Astrocyte (in vitro differentiated cells and primary cell): ENCODE measurements at regions not wholly inside any gene's neighbourhood (a gene's known extent, or its start where the extent isn't known, plus 50 kb on each side); places are given as distances from the start of the nearest gene placed in this dataset.

ENCODE experiments used
- DNase-seq: peaks from one replicate; pipeline ENCODE4 v3.0.0-alpha.2; 2010; ENCODE audit warnings: low read depth
- FAIRE-seq: peaks from 2 replicates; lab custom pipeline; 2011; peaks lifted over from hg19 to GRCh38; lab: Jason Lieb, UNC
- H2AFZ ChIP-seq: 2 replicates; pipeline ENCODE4 v1.6.0; 2012; ENCODE audit warnings: low read depth, low read length, inconsistent platforms
- H3K27ac ChIP-seq: 2 replicates; pipeline ENCODE4 v1.5.1; 2011; ENCODE audit warnings: low read depth, low read length, inconsistent platforms
- H3K27me3 ChIP-seq: 2 replicates; pipeline ENCODE4 v1.6.0; 2011; ENCODE audit warnings: low read length, inconsistent platforms; ENCODE audit not compliant: insufficient read depth
- H3K36me3 ChIP-seq: 2 replicates; pipeline ENCODE4 v1.5.1; 2011; ENCODE audit warnings: low read length, inconsistent platforms; ENCODE audit not compliant: insufficient read depth
- H3K4me1 ChIP-seq: 2 replicates; pipeline ENCODE4 v1.5.1; 2011; ENCODE audit warnings: low read length, inconsistent platforms; ENCODE audit not compliant: insufficient read depth
- H3K4me2 ChIP-seq: 2 replicates; pipeline ENCODE4 v1.6.0; 2012; ENCODE audit warnings: low read length, inconsistent platforms
- H3K4me3 ChIP-seq: 2 replicates; pipeline ENCODE4 v1.5.1; 2011; ENCODE audit warnings: low read depth, mild to moderate bottlenecking, low read length, inconsistent platforms; ENCODE audit not compliant: insufficient read depth
- H3K79me2 ChIP-seq: 2 replicates; pipeline ENCODE4 v1.6.0; 2012; ENCODE audit warnings: mild to moderate bottlenecking, low read length, inconsistent platforms; ENCODE audit not compliant: insufficient read depth
- H3K9ac ChIP-seq: 2 replicates; pipeline ENCODE4 v1.6.0; 2012; ENCODE audit warnings: mild to moderate bottlenecking, low read length, inconsistent platforms
- H3K9me3 ChIP-seq: 2 replicates; pipeline ENCODE4 v1.5.1; 2012; ENCODE audit warnings: low read depth, mild to moderate bottlenecking, low read length, inconsistent platforms; ENCODE audit not compliant: insufficient read depth
- H4K20me1 ChIP-seq: 2 replicates; pipeline ENCODE4 v1.6.0; 2012; ENCODE audit warnings: low read length, inconsistent platforms; ENCODE audit not compliant: insufficient read depth
- H3K27ac Mint-ChIP-seq: one replicate; pipeline ENCODE4 v1.8.0; 2021; ENCODE audit warnings: mild to moderate bottlenecking, mixed read lengths; ENCODE audit not compliant: unreplicated experiment
- H3K27me3 Mint-ChIP-seq: one replicate; pipeline ENCODE4 v1.8.0; 2021; ENCODE audit warnings: low read depth, mixed read lengths; ENCODE audit not compliant: unreplicated experiment
- H3K36me3 Mint-ChIP-seq: one replicate; pipeline ENCODE4 v1.8.0; 2021; ENCODE audit warnings: low read depth, mixed read lengths; ENCODE audit not compliant: unreplicated experiment
- H3K4me1 Mint-ChIP-seq: one replicate; pipeline ENCODE4 v1.8.0; 2021; ENCODE audit warnings: low read depth, mixed read lengths; ENCODE audit not compliant: unreplicated experiment
- H3K4me3 Mint-ChIP-seq: one replicate; pipeline ENCODE4 v1.8.0; 2021; ENCODE audit warnings: mild to moderate bottlenecking, moderate library complexity, mixed read lengths; ENCODE audit not compliant: unreplicated experiment
- H3K9me3 Mint-ChIP-seq: one replicate; pipeline ENCODE4 v1.8.0; 2021; ENCODE audit warnings: mild to moderate bottlenecking, mixed read lengths; ENCODE audit not compliant: unreplicated experiment
- CTCF ChIP-seq: IDR thresholded peaks from 2 replicates; pipeline ENCODE4 v1.5.1; 2011; ENCODE audit warnings: low read depth, mild to moderate bottlenecking, inconsistent platforms, low read length, moderate library complexity; ENCODE audit not compliant: insufficient read depth
- EZH2 ChIP-seq: IDR thresholded peaks from 2 replicates; pipeline ENCODE4 v1.6.1; 2012; ENCODE audit warnings: mild to moderate bottlenecking, low read length, inconsistent platforms; ENCODE audit not compliant: insufficient read depth

GRCh38 chr19:30795727-30796126, 423.5 kb downstream of the ZNF536 start:
- no peaks in the 10 kb centered on the region for H3K36me3 ChIP-seq
- no peak overlapping the region for H2AFZ ChIP-seq
- H4K20me1 ChIP-seq: no peaks in the 10 kb centered on the region
- no peak overlapping the region for H3K4me3 ChIP-seq
- TF ChIP-seq CTCF (no peak), EZH2 (no peak)
- no peaks in the 10 kb centered on the region for H3K4me1 ChIP-seq
- H3K27me3 ChIP-seq: peaks cover 2% of the 10 kb centered on the region
- H3K27ac ChIP-seq: no peak overlapping the region
- H3K9me3 ChIP-seq: no peaks in the 10 kb centered on the region
- Mint-ChIP-seq H3K9me3 (peaks cover 2% of the 10 kb centered on the region), H3K36me3 (no peaks in the 10 kb centered on the region), H3K27ac (no peak overlapping the region), H3K4me3 (no peak overlapping the region), H3K27me3 (peaks cover 39% of the 10 kb centered on the region), H3K4me1 (no peaks in the 10 kb centered on the region)
- no peak overlapping the region for H3K4me2 ChIP-seq
- H3K79me2 ChIP-seq: no peaks in the 10 kb centered on the region
- H3K9ac ChIP-seq: no peak overlapping the region
- no peak for DNase-seq
- no peak for FAIRE-seq

- no peak overlapping the region for H3K4me3 ChIP-seq
- H3K27me3 ChIP-seq: no peaks in the 10 kb centered on the region
- no peak overlapping the region for H2AFZ ChIP-seq
- H3K79me2 ChIP-seq: no peaks in the 10 kb centered on the region
- no peak overlapping the region for H3K27ac Mint-ChIP-seq
- H3K4me1 ChIP-seq: no peaks in the 10 kb centered on the region
- no peak overlapping the region for H3K9ac ChIP-seq
- no peak for FAIRE-seq
- H3K36me3 ChIP-seq: no peaks in the 10 kb centered on the region
- no peak overlapping the region for H3K4me2 ChIP-seq
- no peaks in the 10 kb centered on the region for H3K36me3 Mint-ChIP-seq
- no peaks in the 10 kb centered on the region for H3K9me3 ChIP-seq
- TF ChIP-seq EZH2 (no peak), CTCF (no peak)
- no peak overlapping the region for H3K4me3 Mint-ChIP-seq
- H3K27me3 Mint-ChIP-seq: peaks cover 24% of the 10 kb centered on the region
- H3K9me3 Mint-ChIP-seq: peaks cover 5% of the 10 kb centered on the region
- H3K4me1 Mint-ChIP-seq: no peaks in the 10 kb centered on the region
- no peak for DNase-seq
- no peaks in the 10 kb centered on the region for H4K20me1 ChIP-seq
- no peak overlapping the region for H3K27ac ChIP-seq
These were observed 420.6 kb downstream of the ZNF536 start for GRCh38 chr19:30792561-30793505.

GRCh38 chr19:30791088-30791487, 418.9 kb downstream of the ZNF536 start:
- Histone ChIP-seq H4K20me1 (no peaks in the 10 kb centered on the region), H3K9ac (no peak overlapping the region), H3K4me1 (no peaks in the 10 kb centered on the region), H3K27me3 (no peaks in the 10 kb centered on the region), H3K9me3 (no peaks in the 10 kb centered on the region), H3K4me2 (no peak overlapping the region), H3K4me3 (no peak overlapping the region), H3K79me2 (no peaks in the 10 kb centered on the region), H3K27ac (no peak overlapping the region), H3K36me3 (no peaks in the 10 kb centered on the region), H2AFZ (no peak overlapping the region)
- TF ChIP-seq EZH2 (no peak), CTCF (no peak)
- Mint-ChIP-seq H3K36me3 (no peaks in the 10 kb centered on the region), H3K4me1 (no peaks in the 10 kb centered on the region), H3K4me3 (no peak overlapping the region), H3K27ac (no peak overlapping the region), H3K9me3 (peaks cover 5% of the 10 kb centered on the region), H3K27me3 (peaks cover 23% of the 10 kb centered on the region)
- FAIRE-seq: no peak
- DNase-seq: no peak
